CD4-positive, alpha-beta T cell treated with Interleukin-1 beta for 1 hour (primary cell): ENCODE measurements at regions not wholly inside any gene's neighbourhood (a gene's known extent, or its start where the extent isn't known, plus 50 kb on each side); places are given as distances from the start of the nearest gene placed in this dataset.

Experiments
- DNase-seq, 2 donors: peaks; one replicate each; pipeline ENCODE4 v3.0.0-alpha.2; 2020 to 2022

GRCh38 chr13:109587689-109588088, 198.7 kb downstream of the IRS2 start:
- no peak for DNase-seq

GRCh38 chr13:109586509-109587346, 199.7 kb downstream of the IRS2 start:
- no peak for DNase-seq

DNA sequence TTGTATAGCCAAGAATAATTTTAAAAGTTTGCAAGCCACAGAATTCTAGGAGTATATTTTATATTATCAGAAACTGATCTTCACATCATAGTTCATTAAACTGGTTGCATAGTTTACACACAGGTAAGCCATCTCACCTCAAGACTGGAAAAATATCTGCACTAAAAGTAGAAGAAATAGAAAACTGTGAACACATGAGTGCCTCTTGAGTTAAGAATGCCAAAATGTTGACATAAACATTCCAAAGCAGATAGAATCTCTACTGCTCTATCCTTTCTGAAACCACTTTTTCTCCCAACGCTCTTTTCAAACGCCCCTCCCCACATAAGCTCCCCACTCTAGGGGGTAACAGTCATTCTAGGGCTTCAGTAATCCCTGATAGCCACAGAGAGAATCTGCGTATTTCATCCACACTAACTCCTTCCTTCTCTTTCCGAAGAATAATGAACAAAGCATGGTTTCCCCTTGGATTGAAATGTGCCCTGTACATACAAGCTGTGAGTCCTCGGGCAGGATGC, 201.5 kb downstream of the IRS2 start:
- no peak for DNase-seq

DNA sequence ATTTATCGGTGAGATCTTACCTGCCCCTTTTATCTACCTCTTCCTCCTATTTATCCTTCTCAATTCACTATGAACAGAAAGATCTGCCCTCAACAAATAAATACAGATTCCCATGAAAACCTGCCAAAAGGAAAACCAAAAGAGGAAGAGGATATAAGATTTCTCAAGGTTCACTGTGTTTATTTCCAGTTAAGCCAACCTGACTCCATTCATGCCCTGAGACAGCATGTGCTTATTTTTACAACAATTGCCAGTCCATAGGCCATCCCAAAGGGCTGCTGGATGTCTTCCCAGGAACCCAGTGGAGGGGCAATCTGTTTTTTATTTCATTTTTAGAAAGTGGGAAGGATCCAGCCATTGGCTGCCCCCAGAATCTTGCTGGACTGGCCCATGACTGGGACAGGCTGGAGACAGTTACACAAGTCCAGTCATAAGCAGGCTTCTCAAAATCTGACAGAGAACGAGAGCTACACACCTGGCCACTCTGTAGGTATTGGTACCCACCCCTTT, 209.1 kb downstream of the IRS2 start:
- no peak for DNase-seq

- DNase-seq = no peak
Observed at GRCh38 chr13:109576331-109576813, 210.0 kb downstream of the IRS2 start.

DNA sequence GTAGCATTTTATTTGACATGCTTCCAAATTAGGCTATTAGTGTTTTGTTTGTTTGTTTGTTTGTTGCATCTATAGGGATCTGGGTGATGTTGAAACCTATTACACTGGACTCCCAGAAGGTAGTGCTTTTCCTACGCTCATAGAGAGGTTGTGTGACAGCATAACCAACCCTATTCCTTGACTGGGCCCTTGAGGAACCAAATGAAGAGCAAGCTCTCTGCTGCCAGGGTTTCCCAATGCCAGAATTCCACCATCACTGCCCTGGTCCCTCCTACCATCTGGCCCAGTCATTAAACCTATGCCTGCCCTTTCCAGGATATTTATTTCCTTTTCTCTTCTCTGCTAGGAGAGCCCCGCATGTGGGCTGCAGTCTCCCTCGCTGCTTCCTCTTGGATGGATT, 210.6 kb downstream of the IRS2 start:
- no peak for DNase-seq

DNA sequence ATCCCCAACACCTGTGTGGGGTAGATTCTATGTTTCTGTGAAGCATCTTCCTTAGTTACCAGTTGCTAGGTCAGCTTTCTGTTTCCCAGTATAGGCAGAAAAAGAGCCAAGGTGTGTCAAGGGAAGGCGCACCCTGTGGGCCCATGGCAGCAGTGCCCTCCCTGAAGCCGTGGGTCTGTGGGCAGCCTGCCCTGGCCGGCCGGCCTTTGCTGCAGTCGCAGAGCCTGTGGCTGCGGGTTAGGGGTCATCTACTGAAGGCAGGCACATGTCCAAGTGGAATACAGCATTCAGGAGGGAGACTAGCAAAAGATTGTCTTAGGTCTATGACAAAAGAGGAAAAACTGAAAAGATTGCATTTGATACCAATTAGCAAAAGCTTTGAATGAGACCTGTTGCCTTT, 214.0 kb downstream of the IRS2 start:
- no peak for DNase-seq

GRCh38 chr13:109569958-109570711, 216.2 kb downstream of the IRS2 start:
- peak; percentile 9 to 37 for DNase-seq

- DNase-seq = no peak
Observed at GRCh38 chr13:109568339-109568818, 218.0 kb downstream of the IRS2 start.

- no peak for DNase-seq
Observed at GRCh38 chr13:109567315-109567714, 219.1 kb downstream of the IRS2 start.

DNA sequence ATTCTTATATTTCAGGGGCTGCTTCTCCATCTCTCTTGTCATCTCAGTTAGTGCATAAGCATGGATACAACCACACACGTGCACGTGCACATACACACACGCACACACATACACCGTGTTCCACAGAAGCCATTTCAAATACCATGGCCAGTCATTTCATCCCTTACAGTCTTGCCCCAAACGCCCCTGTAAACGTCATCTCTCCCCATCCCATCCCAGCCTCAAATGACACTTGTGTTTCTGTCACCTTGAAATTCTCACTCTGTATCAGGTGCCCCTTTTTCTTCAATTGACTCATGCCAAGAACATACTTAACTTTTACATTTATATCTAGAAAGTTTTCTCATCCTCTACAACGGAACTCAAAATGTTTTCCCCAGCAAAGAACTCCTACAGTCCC, 220.5 kb downstream of the IRS2 start:
- DNase-seq = no peak

GRCh38 chr13:109548374-109548773, 238.0 kb downstream of the IRS2 start:
- DNase-seq = no peak

- no peak for DNase-seq
Observed at GRCh38 chr13:109547942-109548341, 238.4 kb downstream of the IRS2 start.

DNA sequence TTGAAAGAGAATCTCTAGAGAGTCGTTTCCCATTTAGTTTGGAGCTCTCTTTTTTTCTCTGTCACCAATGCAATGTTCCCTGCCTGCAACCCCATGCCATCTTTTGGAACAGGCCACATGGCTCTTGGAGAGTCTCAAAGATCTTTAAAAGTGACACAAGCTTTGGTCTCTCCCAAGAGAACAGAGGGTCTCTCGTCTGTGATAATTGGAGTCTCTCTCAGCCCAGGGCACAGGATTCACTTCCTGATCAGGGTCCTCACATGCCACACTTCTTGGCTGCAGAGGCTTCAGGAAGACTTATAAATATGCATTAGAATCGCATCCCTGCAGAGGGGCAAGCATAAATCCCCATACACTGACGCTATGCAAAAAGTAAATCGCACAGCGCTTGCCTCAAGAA, 240.5 kb downstream of the IRS2 start:
- no peak for DNase-seq

GRCh38 chr13:109541081-109541480, 245.3 kb downstream of the IRS2 start:
- no peak for DNase-seq

DNA sequence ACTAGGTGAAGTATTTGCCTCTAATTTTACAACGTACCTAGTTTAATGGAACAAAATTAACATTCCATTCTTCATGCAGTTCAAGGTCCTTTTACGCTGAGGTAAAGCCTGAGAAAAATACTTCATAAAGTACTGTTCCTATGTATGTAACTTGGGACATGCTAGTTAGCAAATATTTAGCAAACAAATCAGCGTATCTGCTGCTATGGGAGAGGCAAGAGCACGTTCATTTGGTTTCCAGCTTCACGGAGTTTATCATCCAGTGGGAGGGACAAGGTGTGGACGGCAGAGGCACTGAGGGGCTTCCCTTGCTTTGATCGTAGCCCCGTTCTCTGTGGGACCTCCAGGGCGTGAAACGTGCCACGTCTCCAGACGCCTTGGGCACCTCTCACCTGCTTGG, 248.8 kb downstream of the IRS2 start:
- DNase-seq = no peak

GRCh38 chr13:109533350-109533749, 253.0 kb downstream of the IRS2 start:
- no peak for DNase-seq

DNA sequence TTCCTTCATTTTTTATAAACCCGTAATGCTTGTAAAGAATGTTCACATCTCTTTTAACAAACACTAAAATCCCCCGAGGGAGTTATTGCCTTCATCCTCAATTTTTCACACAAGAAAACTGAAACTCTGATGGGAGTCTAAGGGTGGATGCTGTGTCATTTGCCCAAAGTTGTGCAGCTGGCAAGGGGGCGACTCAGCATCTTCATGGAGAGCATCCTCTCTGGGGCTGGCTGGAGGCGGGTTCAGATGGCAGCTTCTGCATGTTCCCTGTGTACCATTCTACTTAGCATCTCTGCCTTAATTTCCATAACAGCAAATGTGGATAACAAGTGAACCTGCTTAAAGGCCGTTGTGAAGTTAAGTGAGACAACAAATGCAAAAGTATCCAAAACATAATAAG, 256.4 kb downstream of the IRS2 start:
- no peak for DNase-seq

GRCh38 chr13:109521719-109522118, 264.7 kb downstream of the IRS2 start:
- DNase-seq = no peak

- no peak for DNase-seq
Observed at GRCh38 chr13:109517517-109517916, 268.9 kb downstream of the IRS2 start.

DNA sequence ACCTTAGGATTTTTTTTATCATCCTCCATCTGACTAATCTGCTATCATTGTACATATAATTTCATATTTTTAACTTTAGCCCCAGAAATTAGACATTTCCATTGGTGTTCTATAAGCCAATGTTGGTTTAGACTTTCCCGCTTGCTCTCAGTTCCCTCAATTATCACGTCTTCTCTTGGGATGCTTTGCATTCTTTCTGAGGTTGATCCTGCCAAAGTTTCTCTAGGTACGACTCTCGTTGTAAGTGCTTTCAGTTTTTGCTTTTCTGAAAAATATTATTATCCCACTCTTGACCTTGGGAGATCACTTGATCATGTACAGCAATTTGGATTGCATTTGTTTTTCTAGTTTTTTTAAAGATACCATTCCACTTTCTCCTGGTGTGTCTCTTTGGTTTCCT, 270.2 kb downstream of the IRS2 start:
- DNase-seq = no peak

DNA sequence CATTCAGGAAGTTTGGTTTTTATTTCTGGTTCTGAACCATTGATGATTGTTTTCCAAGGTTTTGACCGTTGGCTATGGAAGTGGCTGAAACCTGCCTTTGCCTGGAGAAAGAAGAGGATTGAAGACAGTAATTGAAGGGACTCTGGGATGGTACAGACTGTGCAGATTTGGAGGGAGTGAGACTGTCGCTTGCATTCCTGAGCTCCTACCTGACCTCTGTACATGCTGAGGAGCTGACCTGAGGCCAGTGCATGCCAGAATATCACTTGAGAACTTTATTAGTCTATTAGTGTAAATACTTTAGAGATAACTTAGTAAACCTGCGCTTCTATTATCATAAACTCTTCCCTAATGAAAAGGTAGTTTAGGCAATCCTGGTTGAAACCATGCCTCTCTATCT, 276.4 kb downstream of the IRS2 start:
- no peak for DNase-seq

DNA sequence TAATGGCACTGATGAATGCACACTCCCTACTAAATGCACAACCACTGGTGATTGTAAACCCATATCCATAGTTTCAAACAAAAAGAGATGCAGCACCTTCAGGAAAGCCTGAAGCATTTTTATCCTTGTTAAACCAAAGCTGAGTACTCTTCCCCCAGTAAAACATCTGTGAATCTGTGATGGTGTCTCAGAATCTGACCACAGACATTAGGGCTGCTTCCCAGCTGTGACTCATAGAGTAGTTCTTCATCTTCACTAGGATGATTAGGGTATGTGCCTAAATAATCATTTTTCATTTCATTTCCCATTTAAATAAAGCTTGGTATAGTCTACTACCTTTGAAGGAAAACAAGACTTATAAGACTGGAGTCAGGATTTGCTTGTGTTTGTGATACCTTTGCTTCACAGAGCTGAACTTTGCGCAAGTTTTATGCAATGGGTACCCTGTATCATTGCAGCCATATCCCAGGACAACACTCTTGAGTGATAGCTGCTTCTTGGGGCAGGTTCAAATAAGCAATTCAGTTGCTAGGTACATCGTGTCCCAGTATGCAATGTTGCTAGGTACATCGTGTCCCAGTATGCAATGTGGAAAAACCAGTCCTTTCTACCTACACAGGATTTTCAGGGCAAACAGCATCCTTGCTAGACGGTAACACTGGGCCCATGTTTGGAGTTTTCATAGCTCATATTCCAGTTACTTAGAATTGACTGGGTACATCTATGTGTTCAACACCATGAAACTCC, 277.1 kb downstream of the IRS2 start:
- no peak for DNase-seq
